ENCODE measurements at regions not wholly inside any gene's neighbourhood (a gene's known extent, or its start where the extent isn't known, plus 50 kb on each side); places are given as distances from the start of the nearest gene placed in this dataset.

DNA sequence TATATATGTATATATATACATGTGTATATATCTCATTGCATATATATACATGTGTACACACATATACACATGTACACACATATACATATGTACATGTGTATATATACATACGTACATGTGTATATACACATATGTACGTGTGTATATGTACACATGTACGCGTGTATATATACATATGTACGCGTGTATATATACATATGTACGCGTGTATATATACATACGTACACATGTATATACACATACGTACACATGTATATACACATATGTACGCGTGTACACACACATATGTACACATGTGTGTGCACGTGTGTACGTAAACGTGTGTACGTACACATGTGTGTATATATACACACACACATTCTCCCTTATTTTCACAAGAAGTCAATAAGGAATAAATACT lies 141.6 kb upstream of the TMCC3 start:
- TF ChIP-seq, protein P1, sequence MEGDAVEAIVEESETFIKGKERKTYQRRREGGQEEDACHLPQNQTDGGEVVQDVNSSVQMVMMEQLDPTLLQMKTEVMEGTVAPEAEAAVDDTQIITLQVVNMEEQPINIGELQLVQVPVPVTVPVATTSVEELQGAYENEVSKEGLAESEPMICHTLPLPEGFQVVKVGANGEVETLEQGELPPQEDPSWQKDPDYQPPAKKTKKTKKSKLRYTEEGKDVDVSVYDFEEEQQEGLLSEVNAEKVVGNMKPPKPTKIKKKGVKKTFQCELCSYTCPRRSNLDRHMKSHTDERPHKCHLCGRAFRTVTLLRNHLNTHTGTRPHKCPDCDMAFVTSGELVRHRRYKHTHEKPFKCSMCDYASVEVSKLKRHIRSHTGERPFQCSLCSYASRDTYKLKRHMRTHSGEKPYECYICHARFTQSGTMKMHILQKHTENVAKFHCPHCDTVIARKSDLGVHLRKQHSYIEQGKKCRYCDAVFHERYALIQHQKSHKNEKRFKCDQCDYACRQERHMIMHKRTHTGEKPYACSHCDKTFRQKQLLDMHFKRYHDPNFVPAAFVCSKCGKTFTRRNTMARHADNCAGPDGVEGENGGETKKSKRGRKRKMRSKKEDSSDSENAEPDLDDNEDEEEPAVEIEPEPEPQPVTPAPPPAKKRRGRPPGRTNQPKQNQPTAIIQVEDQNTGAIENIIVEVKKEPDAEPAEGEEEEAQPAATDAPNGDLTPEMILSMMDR (IDR thresholded peaks at IDR 0.05) = no peak
- TF ChIP-seq EZH2 (IDR thresholded peaks at IDR 0.05) = no peak
- no peak for TF ChIP-seq EZH2phosphoT487 (IDR thresholded peaks at IDR 0.05)
